SK-N-SH (cell line): ENCODE measurements at regions not wholly inside any gene's neighbourhood (a gene's known extent, or its start where the extent isn't known, plus 50 kb on each side); places are given as distances from the start of the nearest gene placed in this dataset.

Source experiments
- CTCF ChIA-PET: fragments of 300-600, 350-600 bp; formaldehyde crosslinking; extraction: SDS; loops from one replicate; lab custom pipeline; 2021; lab: Yijun Ruan, JAX
- POLR2A ChIA-PET: fragments of 350-600 bp; sonication (Branson Sonifier 250); formaldehyde crosslinking; extraction: SDS; loops from one replicate; lab custom pipeline; 2020; ENCODE audit warnings: antibody characterized with exemption, inconsistent platforms; lab: Yijun Ruan, JAX
- DNase-seq: peaks from one replicate; pipeline ENCODE4 v3.0.0; 2012
- H2AFZ ChIP-seq: fragments of 200-600 bp; sonication (generic); 2 replicates; pipeline ENCODE4 v1.8.1; 2016; ENCODE audit warnings: antibody characterized with exemption, mild to moderate bottlenecking, low read depth
- H3F3A ChIP-seq: fragments of 200-600 bp; sonication (generic); replicated peaks from 2 replicates; pipeline ENCODE3; 2016; ENCODE audit warnings: antibody characterized with exemption, mild to moderate bottlenecking; ENCODE audit not compliant: insufficient read depth
- H3K27ac ChIP-seq, 2 experiments: fragments of 200-500 bp in 1 of 2; fragments of 200-600 bp in 1 of 2; sonication (Bioruptor generic) in 1 of 2; sonication (generic), shearing (Covaris generic) in 1 of 2; 2 replicates each; pipeline versions ENCODE4 v1.5.1 to v1.6.1; 2014 to 2016; ENCODE audit warnings: low read depth in 2 of 2, inconsistent platforms in 1 of 2, low read length in 1 of 2, mild to moderate bottlenecking in 1 of 2, mixed read lengths in 1 of 2
- H3K27me3 ChIP-seq: fragments of 200-600 bp; sonication (generic), shearing (Covaris generic); 2 replicates; pipeline ENCODE4 v1.6.1; 2016; ENCODE audit warnings: mixed run types; ENCODE audit not compliant: insufficient read depth
- H3K36me3 ChIP-seq, 2 experiments: fragments of 200-500 bp in 1 of 2; fragments of 200-600 bp in 1 of 2; sonication (Bioruptor generic) in 1 of 2; sonication (generic) in 1 of 2; replicated peaks in 1 of 2; 2 replicates each; pipeline versions ENCODE3 to v1.5.1; 2014 to 2016; ENCODE audit warnings: low read length in 1 of 2, mild to moderate bottlenecking in 1 of 2; ENCODE audit not compliant: insufficient read depth in 2 of 2, control insufficient read depth in 1 of 2
- H3K4me1 ChIP-seq, 2 experiments: fragments of 200-500 bp in 1 of 2; fragments of 200-600 bp in 1 of 2; sonication (Bioruptor generic) in 1 of 2; sonication (generic), shearing (Covaris generic) in 1 of 2; 2 replicates each; pipeline versions ENCODE4 v1.5.1 to v1.6.1; 2014 to 2016; ENCODE audit warnings: low read depth in 1 of 2, low read length in 1 of 2, mixed run types in 1 of 2; ENCODE audit not compliant: insufficient read depth in 2 of 2, control insufficient read depth in 1 of 2
- H3K4me2 ChIP-seq: fragments of 200-600 bp; sonication (generic), shearing (Covaris generic); 2 replicates; pipeline ENCODE4 v1.6.1; 2017; ENCODE audit warnings: mixed run types
- H3K4me3 ChIP-seq, 2 experiments: fragments of 200-500 bp in 1 of 2; fragments of 200-600 bp in 1 of 2; sonication (Bioruptor generic) in 1 of 2; sonication (generic), shearing (Covaris generic) in 1 of 2; 2 replicates each; pipeline versions ENCODE4 v1.5.1 to v1.8.1; 2014 to 2016; ENCODE audit warnings: low read depth in 2 of 2, inconsistent platforms in 1 of 2, low read length in 1 of 2, mild to moderate bottlenecking in 1 of 2, mixed read lengths in 1 of 2, moderate library complexity in 1 of 2
- H3K79me2 ChIP-seq: fragments of 200-600 bp; sonication (generic); 2 replicates; pipeline ENCODE4 v1.8.1; 2017; ENCODE audit warnings: mild to moderate bottlenecking; ENCODE audit not compliant: insufficient read depth
- H3K9ac ChIP-seq: fragments of 200-600 bp; sonication (generic); 2 replicates; pipeline ENCODE4 v1.6.1; 2017; ENCODE audit warnings: mixed run types
- H3K9me2 ChIP-seq: fragments of 200-600 bp; sonication (generic); 2 replicates; pipeline ENCODE4 v1.6.1; 2017; ENCODE audit warnings: mixed run types
- H3K9me3 ChIP-seq: fragments of 200-600 bp; sonication (generic); 2 replicates; pipeline ENCODE4 v1.6.1; 2017; ENCODE audit warnings: mixed run types, mild to moderate bottlenecking, moderate library complexity
- H4K20me1 ChIP-seq: fragments of 200-600 bp; sonication (generic); 2 replicates; pipeline ENCODE4 v1.6.1; 2017; ENCODE audit warnings: mild to moderate bottlenecking, mixed run types; ENCODE audit not compliant: insufficient read depth
- CHD2 ChIP-seq: fragments of 150-350 bp; IDR thresholded peaks from 2 replicates; pipeline ENCODE4 v1.6.1; 2018; ENCODE audit warnings: low read length; ENCODE audit not compliant: partially characterized antibody
- CTCF ChIP-seq: fragments of 200-600 bp; sonication (generic); IDR thresholded peaks from 2 replicates; pipeline ENCODE4 v1.6.1; 2017; ENCODE audit warnings: antibody characterized with exemption, mild to moderate bottlenecking, moderate library complexity
- EP300 ChIP-seq, 2 experiments: IDR thresholded peaks; 2 replicates each; pipeline versions ENCODE4 v1.4.0 to v1.6.1; 2012; ENCODE audit warnings: borderline replicate concordance in 1 of 2, low read depth in 1 of 2, low read length in 1 of 2
- EZH2phosphoT487 ChIP-seq: fragments of 200-600 bp; sonication (generic); IDR thresholded peaks from 2 replicates; pipeline ENCODE4 v1.6.1; 2017; ENCODE audit warnings: low read depth, mixed run types, mild to moderate bottlenecking, antibody characterized with exemption, moderate library complexity, borderline replicate concordance
- FOXJ3 ChIP-seq: sonication (generic); formaldehyde crosslinking; IDR thresholded peaks from 2 replicates; pipeline ENCODE4 v1.5.1; 2020; ENCODE audit warnings: mild to moderate bottlenecking, missing genetic modification reagents
- FOXM1 ChIP-seq: IDR thresholded peaks from 2 replicates; pipeline ENCODE4 v1.4.0; 2012; ENCODE audit warnings: low read depth, mild to moderate bottlenecking
- GABPA ChIP-seq: IDR thresholded peaks from 2 replicates; pipeline ENCODE4 v1.4.0; 2012; ENCODE audit warnings: low read depth, mild to moderate bottlenecking
- MAX ChIP-seq: IDR thresholded peaks from 2 replicates; pipeline ENCODE4 v1.4.0; 2012; ENCODE audit warnings: low read depth
- MEF2A ChIP-seq: IDR thresholded peaks from 2 replicates; pipeline ENCODE4 v1.4.0; 2012; ENCODE audit warnings: low read depth, borderline replicate concordance
- MXI1 ChIP-seq: IDR thresholded peaks from 2 replicates; pipeline ENCODE4 v1.6.1; 2012; ENCODE audit warnings: mild to moderate bottlenecking, low read depth, low read length, improper control_type of control experiment
- NFIC ChIP-seq: IDR thresholded peaks from 2 replicates; pipeline ENCODE4 v1.4.0; 2012; ENCODE audit warnings: borderline replicate concordance
- PBX3 ChIP-seq: IDR thresholded peaks from 2 replicates; pipeline ENCODE4; 2012
- RAD21 ChIP-seq: IDR thresholded peaks from 2 replicates; pipeline ENCODE4 v1.6.1; 2012; ENCODE audit warnings: mild to moderate bottlenecking, low read length
- RCOR1 ChIP-seq: fragments of 150-350 bp; IDR thresholded peaks from 2 replicates; pipeline ENCODE4 v1.6.1; 2017; ENCODE audit warnings: antibody characterized with exemption, low read length
- RFX5 ChIP-seq: IDR thresholded peaks from 2 replicates; pipeline ENCODE4 v1.6.1; 2012; ENCODE audit warnings: mild to moderate bottlenecking, improper control_type of control experiment, low read length
- TAF1 ChIP-seq: IDR thresholded peaks from 2 replicates; pipeline ENCODE4 v1.6.1; 2012; ENCODE audit warnings: low read depth, mild to moderate bottlenecking, low read length, moderate library complexity, borderline replicate concordance
- TCF12 ChIP-seq: IDR thresholded peaks from 2 replicates; pipeline ENCODE4 v1.4.0; 2012
- USF2 ChIP-seq: fragments of 150-350 bp; IDR thresholded peaks from 2 replicates; pipeline ENCODE4 v1.6.1; 2017; ENCODE audit warnings: antibody characterized with exemption, low read length, low read depth, borderline replicate concordance
- YY1 ChIP-seq: IDR thresholded peaks from 2 replicates; pipeline ENCODE4 v1.4.0; 2012; ENCODE audit warnings: low read depth, mild to moderate bottlenecking
- WGBS: methylation state at CpG from one replicate; pipeline ENCODE4 v1.1.6; 2017; ENCODE audit warnings: low lambda C conversion rate; 5-methylcytosine and 5-hydroxymethylcytosine counted together

GRCh38 chr4:158420782-158421181 is 100.9 kb upstream of the RXFP1 start:
- H2AFZ ChIP-seq, result no peak overlapping the region
- H3K4me3 ChIP-seq, result no peak overlapping the region
- H3K27ac ChIP-seq, result no peak overlapping the region
- H3K79me2 ChIP-seq, result no peaks in the 10 kb centered on the region
- TF ChIP-seq MEF2A (no peak), MAX (no peak)
- H3K9ac ChIP-seq, result no peak overlapping the region
- H3K36me3 ChIP-seq, result no peaks in the 10 kb centered on the region
- no peaks in the 10 kb centered on the region for H3K4me1 ChIP-seq
- H3K4me2 ChIP-seq, result no peak overlapping the region
- H3F3A ChIP-seq, result no peaks in the 10 kb centered on the region
- H3K9me3 ChIP-seq, result no peaks in the 10 kb centered on the region
- no peaks in the 10 kb centered on the region for H3K27me3 ChIP-seq
- DNase-seq, result no peak
- POLR2A ChIA-PET, result no interaction called here
- 21% methylated on average over 2 of the region's 2 CpGs for WGBS
- H3K9me2 ChIP-seq, result no peaks in the 10 kb centered on the region
- CTCF ChIA-PET, result interaction anchor here (1.0 kb wide), 1 partner anchor 15 kb away, joined by 3 read pairs; no protein-coding TSS in a partner anchor
- H4K20me1 ChIP-seq, result no peaks in the 10 kb centered on the region

DNA sequence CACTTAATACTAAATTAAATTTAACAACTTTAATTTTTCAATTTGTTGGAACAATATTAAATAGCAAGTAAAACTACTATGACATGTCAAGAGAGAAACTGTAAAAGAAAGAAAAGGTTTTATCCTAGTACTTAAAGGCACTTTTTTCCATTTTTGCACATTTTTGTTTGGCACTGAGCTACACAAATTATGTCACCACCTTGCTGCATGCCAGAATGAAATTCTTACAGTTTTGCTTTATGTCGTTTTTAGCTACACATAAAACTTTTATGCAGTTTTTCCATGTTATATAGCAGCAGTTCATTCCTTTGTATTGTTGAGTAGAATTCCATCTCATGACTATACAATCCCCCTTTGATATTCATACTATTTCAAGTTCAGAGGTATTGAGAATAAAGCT is 99.1 kb upstream of the RXFP1 start:
- Histone ChIP-seq H3K9me3 (no peaks in the 10 kb centered on the region), H3F3A (no peaks in the 10 kb centered on the region), H4K20me1 (no peaks in the 10 kb centered on the region), H3K79me2 (no peaks in the 10 kb centered on the region), H3K36me3 (no peaks in the 10 kb centered on the region), H3K27me3 (no peaks in the 10 kb centered on the region), H3K4me2 (no peak overlapping the region), H3K9ac (no peak overlapping the region), H3K9me2 (no peaks in the 10 kb centered on the region), H3K4me1 (no peaks in the 10 kb centered on the region), H3K4me3 (no peak overlapping the region), H3K27ac (no peak overlapping the region), H2AFZ (no peak overlapping the region)
- ChIA-PET CTCF (interaction anchor here (0.6 kb wide), 1 partner anchor 18 kb away, joined by 3 read pairs; no protein-coding TSS in a partner anchor), POLR2A (no interaction called here)
- no peak for TF ChIP-seq EP300 (IDR thresholded peaks at IDR 0.05; ENCODE audit: borderline replicate concordance in 1 of 2, low read depth in 1 of 2, low read length in 1 of 2)
- TF ChIP-seq USF2, result no peak
- TF ChIP-seq NFIC, result no peak
- TF ChIP-seq RFX5, result no peak
- no peak for TF ChIP-seq GABPA
- no peak for TF ChIP-seq EZH2phosphoT487
- no peak for TF ChIP-seq PBX3
- WGBS, result 0% methylated on average over 1 of the region's 1 CpG
- DNase-seq, result no peak

- DNase-seq, result no peak
- no peaks in the 10 kb centered on the region for H3F3A ChIP-seq
- TF ChIP-seq CHD2, result no peak
- TF ChIP-seq CTCF, result no peak
- TF ChIP-seq FOXM1, result no peak
- TF ChIP-seq MEF2A, result no peak
- no peak for TF ChIP-seq MAX
- no peak for TF ChIP-seq RAD21
- TF ChIP-seq FOXJ3 (CRISPR knock-in tag), result no peak
- no peak for TF ChIP-seq MXI1
- TF ChIP-seq YY1, result no peak
- no peak for TF ChIP-seq RCOR1
- TF ChIP-seq TAF1, result no peak
- no peak for TF ChIP-seq EP300 (IDR thresholded peaks at IDR 0.05; ENCODE audit: borderline replicate concordance in 1 of 2, low read depth in 1 of 2, low read length in 1 of 2)
- TF ChIP-seq TCF12, result no peak
These were observed 93.4 kb upstream of the RXFP1 start for GRCh38 chr4:158428242-158428641.

More at GRCh38 chr4:158428242-158428641, 93.4 kb upstream of the RXFP1 start:
- POLR2A ChIA-PET, result no interaction called here
- Histone ChIP-seq H3K9me2 (no peaks in the 10 kb centered on the region), H3K36me3 (no peaks in the 10 kb centered on the region), H3K79me2 (no peaks in the 10 kb centered on the region), H3K27ac (no peak overlapping the region), H3K4me1 (no peaks in the 10 kb centered on the region), H4K20me1 (no peaks in the 10 kb centered on the region), H3K27me3 (no peaks in the 10 kb centered on the region), H3K9me3 (no peaks in the 10 kb centered on the region), H3K9ac (no peak overlapping the region), H3K4me3 (no peak overlapping the region), H3K4me2 (no peak overlapping the region), H2AFZ (no peak overlapping the region)
- CTCF ChIA-PET, result no interaction called here
